ENCODE measurements at regions not wholly inside any gene's neighbourhood (a gene's known extent, or its start where the extent isn't known, plus 50 kb on each side); places are given as distances from the start of the nearest gene placed in this dataset.

GRCh38 chr1:195866091-195866780 is 742.0 kb downstream of the KCNT2 start:
- TF ChIP-seq POU2F2 (IDR thresholded peaks at IDR 0.05; ENCODE audit: low read depth, low read length) (no peak), POLR2AphosphoS5 (IDR thresholded peaks at IDR 0.05; ENCODE audit: low read depth, low read length) (no peak), POLR2A (IDR thresholded peaks at IDR 0.05; ENCODE audit: low read depth, low read length) (no peak), TAF1 (IDR thresholded peaks at IDR 0.05; ENCODE audit: low read depth, low read length) (no peak)
